Activated CD4-positive, alpha-beta memory T cell treated with anti-CD3 and anti-CD28 coated beads, Interleukin-2, amount 10 ng/mL, durations not matched to agents 7 days and 5 days (primary cell): ENCODE measurements at regions not wholly inside any gene's neighbourhood (a gene's known extent, or its start where the extent isn't known, plus 50 kb on each side); places are given as distances from the start of the nearest gene placed in this dataset.
"Not testable (repeated sequence)": the region's sequence is repeated elsewhere in the genome, so short reads cannot be mapped to it uniquely, and the experiment has no call there.

Experiments used
- CTCF ChIA-PET: fragments of 350-600 bp; sonication (Branson Sonifier 250); formaldehyde crosslinking; loops from one replicate; lab custom pipeline; 2021; ENCODE audit warnings: antibody characterized with exemption, inconsistent platforms; lab: Charles Lee
- POLR2A ChIA-PET: fragments of 350-600 bp; sonication (Branson Sonifier 250); formaldehyde crosslinking; loops from one replicate; lab custom pipeline; 2021; ENCODE audit warnings: antibody characterized with exemption; lab: Charles Lee
- DNase-seq: peaks from one replicate; pipeline ENCODE4 v3.0.0-alpha.2; 2020
- H3K27ac Mint-ChIP-seq: one replicate; pipeline ENCODE4 v1.8.0; 2021; ENCODE audit warnings: mild to moderate bottlenecking, mixed read lengths
- H3K27me3 Mint-ChIP-seq: one replicate; pipeline ENCODE4 v1.8.0; 2021; ENCODE audit warnings: mixed read lengths
- H3K36me3 Mint-ChIP-seq: one replicate; pipeline ENCODE4 v1.8.0; 2021; ENCODE audit warnings: low read depth, mixed read lengths
- H3K4me1 Mint-ChIP-seq: one replicate; pipeline ENCODE4 v1.8.0; 2021; ENCODE audit warnings: mixed read lengths
- H3K4me3 Mint-ChIP-seq: one replicate; pipeline ENCODE4 v1.8.0; 2021; ENCODE audit warnings: mild to moderate bottlenecking, mixed read lengths
- H3K9me3 Mint-ChIP-seq: one replicate; pipeline ENCODE4 v1.8.0; 2021; ENCODE audit warnings: mixed read lengths

DNA sequence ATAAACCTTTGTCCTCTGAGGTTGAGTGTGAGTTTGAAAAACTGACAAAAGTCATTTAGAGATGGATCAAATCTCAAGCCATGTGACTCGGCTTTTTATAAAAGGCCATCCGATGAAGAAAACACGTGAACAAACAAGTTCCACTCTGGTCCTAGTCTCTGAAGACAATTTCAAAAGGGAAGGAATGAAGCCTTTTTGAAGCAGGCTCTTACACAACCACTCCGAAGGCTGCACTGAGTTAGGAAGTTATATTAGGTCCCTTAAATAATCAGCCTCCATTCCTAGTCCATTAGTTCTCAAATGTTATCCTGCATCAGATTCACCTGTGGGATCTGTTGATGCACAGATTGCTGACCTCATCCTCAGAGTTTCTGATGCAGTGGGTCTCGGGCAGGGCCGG is 166.6 kb upstream of the HMHB1 start:
- Mint-ChIP-seq H3K4me3 (no peak overlapping the region), H3K4me1 (no peaks in the 10 kb centered on the region), H3K9me3 (no peaks in the 10 kb centered on the region), H3K36me3 (no peaks in the 10 kb centered on the region), H3K27me3 (no peaks in the 10 kb centered on the region), H3K27ac (no peak overlapping the region)
- no peak for DNase-seq
- ChIA-PET CTCF (no interaction called here), POLR2A (no interaction called here)

DNA sequence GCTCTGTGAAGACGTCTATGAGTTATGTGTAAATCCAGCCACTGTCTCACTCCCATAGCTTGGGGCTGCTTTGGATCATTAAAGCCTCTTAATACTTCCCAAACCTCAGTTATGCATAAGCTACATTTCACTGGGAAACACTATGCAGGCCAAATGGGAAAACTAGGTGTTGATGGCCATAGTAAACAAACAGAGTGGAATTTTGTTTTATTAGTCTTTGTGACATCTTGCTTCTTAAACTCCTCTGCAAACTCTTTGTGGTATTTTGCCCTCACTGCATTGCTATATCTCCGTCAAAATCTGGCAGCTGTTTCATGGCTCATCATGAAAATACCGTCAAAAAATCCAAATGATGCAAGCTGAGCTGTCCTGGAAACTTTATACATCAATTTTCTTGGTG is 167.2 kb upstream of the HMHB1 start:
- no peaks in the 10 kb centered on the region for H3K4me1 Mint-ChIP-seq
- H3K36me3 Mint-ChIP-seq, result no peaks in the 10 kb centered on the region
- POLR2A ChIA-PET, result no interaction called here

DNA sequence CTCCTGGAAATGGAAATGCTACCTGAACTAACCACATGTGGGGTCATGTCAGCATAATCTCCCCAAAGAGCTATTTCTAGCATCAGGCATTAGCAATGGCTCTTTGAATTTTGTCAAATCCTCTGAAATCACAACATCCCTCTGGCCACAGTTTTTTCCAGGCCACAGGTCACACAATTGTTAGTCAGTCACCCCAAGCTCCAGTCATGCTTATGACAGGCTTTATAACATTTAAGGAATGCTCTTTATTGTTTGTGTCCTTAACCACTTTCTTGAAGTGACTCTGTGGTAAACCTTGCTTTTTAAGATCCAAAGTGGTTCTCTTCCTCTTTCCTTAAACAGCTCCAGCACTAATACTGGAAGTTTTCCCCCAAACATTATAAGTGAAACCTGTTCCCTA is 169.2 kb upstream of the HMHB1 start:
- DNase-seq, result no peak
- ChIA-PET POLR2A (no interaction called here), CTCF (interaction anchor here (1.1 kb wide), 1 partner anchor 182 kb away, joined by 3 read pairs; no protein-coding TSS in a partner anchor)
- Mint-ChIP-seq H3K4me3 (no peak overlapping the region), H3K36me3 (no peaks in the 10 kb centered on the region), H3K4me1 (no peaks in the 10 kb centered on the region), H3K9me3 (no peaks in the 10 kb centered on the region), H3K27ac (no peak overlapping the region), H3K27me3 (no peaks in the 10 kb centered on the region)

More for the DNA sequence above, 167.2 kb upstream of the HMHB1 start:
- Mint-ChIP-seq H3K9me3 (no peaks in the 10 kb centered on the region), H3K27ac (no peak overlapping the region), H3K4me3 (no peak overlapping the region), H3K27me3 (no peaks in the 10 kb centered on the region)
- CTCF ChIA-PET, result no interaction called here
- DNase-seq, result no peak

DNA sequence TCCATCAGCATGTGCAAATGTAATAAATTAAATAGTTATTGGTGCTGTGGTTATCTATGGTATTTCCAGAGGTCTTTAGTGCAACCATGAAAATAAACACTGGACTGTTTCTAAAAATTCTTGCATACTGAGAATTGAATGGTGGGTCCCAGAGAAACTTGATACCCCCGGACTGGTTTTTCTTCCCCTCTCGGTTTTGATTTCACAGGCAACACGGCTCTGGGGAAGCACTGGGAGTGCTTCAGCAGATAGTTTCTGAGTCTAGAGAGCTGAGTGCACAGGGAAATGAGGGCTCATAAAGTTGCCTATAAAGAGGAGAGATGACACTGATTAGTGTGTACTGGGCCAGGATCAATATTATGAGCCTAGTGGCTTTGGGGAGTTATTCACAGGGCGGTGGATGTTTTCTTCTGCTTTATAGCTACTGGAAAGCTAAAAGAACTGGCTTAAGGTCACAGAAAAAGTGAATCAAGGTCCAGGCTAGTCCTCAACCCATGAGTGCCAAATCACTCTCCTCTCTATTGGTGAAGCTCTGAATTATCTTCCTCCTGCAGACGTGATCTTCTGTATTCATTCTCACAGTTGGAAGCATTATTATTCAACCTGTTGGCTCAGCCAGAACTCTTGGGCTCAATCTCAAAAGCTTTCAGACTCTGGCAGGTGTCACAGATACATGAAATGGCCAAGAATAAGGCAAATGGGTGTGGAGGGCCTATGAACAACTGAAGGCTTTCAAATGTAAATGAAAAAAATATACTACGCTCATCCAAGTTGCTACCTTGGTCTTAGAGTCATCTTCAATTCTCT is 170.2 kb upstream of the HMHB1 start:
- no peaks in the 10 kb centered on the region for H3K9me3 Mint-ChIP-seq
- no peak for DNase-seq
- H3K27me3 Mint-ChIP-seq, result peaks cover 2% of the 10 kb centered on the region
- CTCF ChIA-PET, result interaction anchor here (1.1 kb wide), 1 partner anchor 183 kb away, joined by 3 read pairs; no protein-coding TSS in a partner anchor
- H3K36me3 Mint-ChIP-seq, result no peaks in the 10 kb centered on the region
- H3K4me3 Mint-ChIP-seq, result no peak overlapping the region
- no peaks in the 10 kb centered on the region for H3K4me1 Mint-ChIP-seq
- POLR2A ChIA-PET, result no interaction called here
- H3K27ac Mint-ChIP-seq, result no peak overlapping the region

DNA sequence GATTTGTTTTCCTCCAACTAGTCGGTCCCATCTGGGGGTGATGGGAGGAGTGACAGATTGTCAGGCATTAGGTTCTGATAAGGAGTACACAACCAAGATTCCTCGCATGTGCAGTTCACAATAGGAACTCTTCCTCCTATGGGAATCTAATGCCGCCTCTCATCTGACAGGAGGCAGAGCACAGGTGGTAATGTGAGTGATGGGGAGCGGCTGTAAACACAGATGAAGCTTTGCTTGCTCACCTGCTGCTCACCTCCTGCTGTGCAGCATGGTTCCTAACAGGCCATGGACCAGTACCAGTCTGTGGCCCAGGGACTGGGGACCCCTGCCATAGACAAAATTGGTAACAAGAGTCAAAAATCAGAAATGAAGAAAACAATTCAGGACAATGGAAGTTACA is 173.3 kb upstream of the HMHB1 start:
- Mint-ChIP-seq H3K27ac (no peak overlapping the region), H3K4me1 (no peaks in the 10 kb centered on the region), H3K9me3 (no peaks in the 10 kb centered on the region), H3K36me3 (no peaks in the 10 kb centered on the region), H3K27me3 (peaks cover 2% of the 10 kb centered on the region), H3K4me3 (no peak overlapping the region)
- CTCF ChIA-PET, result no interaction called here
- DNase-seq, result no peak
- POLR2A ChIA-PET, result interaction anchor here (0.7 kb wide), 1 partner anchor 257 kb away, joined by 3 read pairs; no protein-coding TSS in a partner anchor

DNA sequence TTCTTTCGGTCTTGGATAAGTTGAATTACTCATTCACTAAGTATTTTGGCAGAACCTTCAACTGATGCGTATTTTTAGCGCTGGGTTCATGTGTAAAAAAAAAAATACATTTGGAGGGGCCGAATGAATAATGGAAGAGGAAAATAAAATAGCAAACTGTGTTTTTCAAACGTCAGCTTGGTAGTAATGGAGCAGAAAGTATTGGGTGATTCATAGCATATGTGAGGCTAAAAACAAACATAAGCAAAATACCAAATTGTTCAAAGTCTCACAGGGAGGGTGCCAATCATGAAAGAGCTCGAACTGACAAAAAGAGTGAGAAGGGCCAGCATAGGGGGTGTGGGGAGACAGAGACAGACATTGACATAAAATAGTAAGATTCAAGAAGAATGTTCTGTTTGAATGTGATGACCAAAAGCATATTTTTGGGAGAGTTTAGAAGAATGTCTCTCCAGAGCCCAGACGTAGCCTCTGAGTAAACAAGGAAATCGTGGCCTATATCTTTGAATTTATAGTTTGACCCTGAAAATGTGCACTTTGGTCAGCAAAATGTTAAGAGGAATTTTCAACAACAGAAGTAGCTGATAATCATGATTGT is 174.9 kb upstream of the HMHB1 start:
- no peak for DNase-seq
- CTCF ChIA-PET, result no interaction called here
- no peaks in the 10 kb centered on the region for H3K4me1 Mint-ChIP-seq
- no peaks in the 10 kb centered on the region for H3K36me3 Mint-ChIP-seq
- no peak overlapping the region for H3K27ac Mint-ChIP-seq
- POLR2A ChIA-PET, result interaction anchor here (0.7 to 0.9 kb wide), 2 partner anchors 9 to 46 kb away, joined by 3 read pairs; no protein-coding TSS in a partner anchor
- no peak overlapping the region for H3K4me3 Mint-ChIP-seq
- peaks cover 2% of the 10 kb centered on the region for H3K27me3 Mint-ChIP-seq
- H3K9me3 Mint-ChIP-seq, result no peaks in the 10 kb centered on the region

DNA sequence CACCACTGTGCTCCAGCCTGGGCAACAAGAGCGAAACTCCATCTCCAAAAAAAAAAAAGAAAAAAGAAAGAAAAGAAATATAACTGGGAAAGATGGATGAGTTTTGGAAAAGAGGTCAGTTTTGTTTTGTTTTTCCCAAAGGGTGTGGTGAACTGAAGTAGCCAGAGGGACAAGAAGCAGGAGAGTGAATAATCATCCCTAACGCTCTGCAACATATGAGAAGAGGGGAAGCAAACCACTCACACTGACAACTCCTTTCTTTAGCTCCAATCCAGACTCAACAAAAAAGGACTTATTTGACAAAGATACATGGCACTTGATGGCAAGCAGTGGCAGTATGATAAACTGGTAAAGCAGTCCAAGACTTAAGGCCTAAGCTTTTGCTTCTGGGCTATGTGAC is 176.1 kb upstream of the HMHB1 start:
- H3K27me3 Mint-ChIP-seq, result peaks cover 2% of the 10 kb centered on the region
- H3K36me3 Mint-ChIP-seq, result no peaks in the 10 kb centered on the region
- H3K9me3 Mint-ChIP-seq, result no peaks in the 10 kb centered on the region
- CTCF ChIA-PET, result no interaction called here
- POLR2A ChIA-PET, result no interaction called here
- no peak overlapping the region for H3K27ac Mint-ChIP-seq
- no peak overlapping the region for H3K4me3 Mint-ChIP-seq
- H3K4me1 Mint-ChIP-seq, result no peaks in the 10 kb centered on the region
- DNase-seq, result no peak

DNA sequence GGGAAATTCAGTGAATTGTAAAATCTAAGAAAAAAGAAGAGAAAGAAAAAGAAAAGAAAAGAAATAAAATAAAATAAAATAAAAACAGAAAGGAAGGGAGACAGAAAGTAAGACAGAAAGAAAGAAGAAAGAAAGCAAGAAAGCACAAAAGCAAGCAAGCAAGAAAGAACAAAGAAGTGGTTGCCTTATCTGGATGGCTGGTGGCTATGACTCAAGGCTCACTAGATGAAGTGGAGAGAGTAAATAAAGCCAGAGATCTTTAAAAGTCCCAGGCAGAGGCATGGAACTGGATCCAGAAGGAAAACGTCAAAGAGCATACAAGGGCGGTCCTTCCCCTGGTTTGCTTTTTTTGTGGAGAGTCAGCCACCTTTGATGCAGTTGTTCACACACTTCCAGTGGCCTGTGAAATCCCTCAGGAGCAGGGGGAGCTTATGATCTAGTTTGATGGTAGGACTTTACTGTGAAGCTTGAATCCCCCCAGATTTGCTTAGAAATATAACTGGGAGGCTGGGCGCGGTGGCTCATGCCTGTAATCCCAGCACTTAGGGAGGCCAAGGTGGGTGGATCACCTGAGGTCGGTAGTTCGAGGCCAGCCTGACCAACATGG is 176.7 kb upstream of the HMHB1 start:
- Mint-ChIP-seq H3K27me3 (peaks cover 2% of the 10 kb centered on the region), H3K4me3 (no peak overlapping the region), H3K4me1 (peaks cover 3% of the 10 kb centered on the region), H3K36me3 (no peaks in the 10 kb centered on the region), H3K27ac (no peak overlapping the region), H3K9me3 (no peaks in the 10 kb centered on the region)
- no peak for DNase-seq
- ChIA-PET POLR2A (no interaction called here), CTCF (no interaction called here)

DNA sequence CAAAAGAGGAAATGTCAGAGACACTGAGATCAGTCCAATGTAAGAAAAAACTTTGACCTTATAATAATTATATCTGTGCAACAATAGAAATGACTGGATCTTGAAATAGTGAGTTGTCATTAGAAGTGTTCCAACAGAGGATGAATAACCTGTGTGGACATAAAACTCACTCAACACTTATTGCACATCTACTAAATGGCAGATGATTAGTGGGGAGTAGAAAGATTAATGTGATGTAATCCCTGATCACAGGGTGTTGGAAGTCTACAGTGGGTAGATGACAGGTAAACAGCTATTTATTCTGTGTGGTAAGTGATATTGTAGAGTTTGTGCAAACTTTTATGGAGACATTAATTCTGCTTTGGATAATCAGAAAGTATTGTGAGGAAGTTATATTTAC is 177.3 kb upstream of the HMHB1 start:
- no peak for DNase-seq
- peaks cover 6% of the 10 kb centered on the region for H3K4me1 Mint-ChIP-seq
- no peaks in the 10 kb centered on the region for H3K9me3 Mint-ChIP-seq
- ChIA-PET POLR2A (no interaction called here), CTCF (no interaction called here)
- no peak overlapping the region for H3K27ac Mint-ChIP-seq
- no peak overlapping the region for H3K4me3 Mint-ChIP-seq
- peaks cover 2% of the 10 kb centered on the region for H3K27me3 Mint-ChIP-seq
- H3K36me3 Mint-ChIP-seq, result no peaks in the 10 kb centered on the region

DNA sequence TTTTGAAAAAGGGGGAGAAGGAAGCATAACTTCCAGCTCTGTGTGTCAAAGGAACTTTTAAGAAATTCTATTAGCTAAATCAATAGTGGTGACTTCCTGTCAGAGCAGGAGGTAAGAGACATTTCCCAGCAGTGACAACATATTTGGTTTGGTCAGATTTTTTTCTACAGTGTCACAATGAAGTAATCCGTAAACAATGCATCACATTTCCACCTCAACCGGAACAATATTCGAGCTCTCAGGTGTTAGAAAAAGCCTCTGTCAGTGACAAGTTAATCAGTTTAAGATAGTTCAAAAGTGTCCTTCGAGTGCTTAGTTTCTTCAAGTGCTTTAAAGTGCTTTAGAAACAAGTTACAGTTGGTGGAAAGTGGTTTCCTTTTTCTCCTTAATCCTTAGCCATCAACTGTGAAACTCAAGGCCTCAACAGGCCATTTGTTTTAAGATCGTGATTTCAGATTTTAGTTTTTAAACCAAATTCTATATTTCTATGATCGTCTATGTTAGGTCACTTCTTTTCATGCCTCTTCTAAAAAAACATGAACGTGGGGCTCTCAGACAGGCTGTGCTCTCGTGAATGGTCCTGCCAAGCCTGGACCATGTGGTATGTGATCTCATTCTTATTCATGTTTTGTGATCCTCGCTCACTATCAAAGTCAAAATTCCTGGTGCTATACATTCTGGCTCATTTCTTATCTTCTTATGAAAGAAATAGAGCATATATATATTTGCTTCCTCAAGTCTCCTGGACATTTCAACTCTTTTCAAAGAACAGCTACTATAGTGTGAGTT is 181.9 kb upstream of the HMHB1 start:
- ChIA-PET CTCF (interaction anchor here (0.6 kb wide), 1 partner anchor 48 kb away, joined by 3 read pairs; no protein-coding TSS in a partner anchor), POLR2A (no interaction called here)
- Mint-ChIP-seq H3K4me1 (peaks cover 8% of the 10 kb centered on the region), H3K9me3 (peaks cover 7% of the 10 kb centered on the region), H3K36me3 (no peaks in the 10 kb centered on the region), H3K4me3 (no peak overlapping the region), H3K27ac (no peak overlapping the region), H3K27me3 (no peaks in the 10 kb centered on the region)
- DNase-seq, result no peak

DNA sequence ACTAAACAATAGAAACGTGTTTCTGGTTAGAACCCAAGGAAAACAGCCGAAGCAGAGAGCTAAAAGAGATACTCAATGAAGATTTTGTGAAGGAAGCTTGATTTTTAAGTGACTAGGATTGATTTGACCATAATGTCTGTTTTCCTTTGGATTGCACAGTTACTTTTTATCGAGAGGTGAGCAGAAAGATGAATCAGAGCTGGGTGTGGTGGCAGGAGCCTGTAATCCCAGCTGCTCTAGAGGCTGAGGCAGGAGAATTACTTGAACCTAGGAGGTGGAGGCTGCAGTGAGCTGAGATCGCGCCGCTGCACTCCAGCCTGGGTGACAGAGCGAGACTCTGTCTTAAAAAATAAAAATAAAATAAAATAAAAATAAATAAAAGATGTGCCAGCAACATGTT is 186.9 kb upstream of the HMHB1 start:
- H3K9me3 Mint-ChIP-seq, H3K4me1 Mint-ChIP-seq, H3K27me3 Mint-ChIP-seq, H3K36me3 Mint-ChIP-seq, H3K4me3 Mint-ChIP-seq, H3K27ac Mint-ChIP-seq, DNase-seq, CTCF ChIA-PET: not testable (repeated sequence)
- POLR2A ChIA-PET, result interaction anchor here (1.0 kb wide), 1 partner anchor 20 kb away, joined by 3 read pairs; no protein-coding TSS in a partner anchor

DNA sequence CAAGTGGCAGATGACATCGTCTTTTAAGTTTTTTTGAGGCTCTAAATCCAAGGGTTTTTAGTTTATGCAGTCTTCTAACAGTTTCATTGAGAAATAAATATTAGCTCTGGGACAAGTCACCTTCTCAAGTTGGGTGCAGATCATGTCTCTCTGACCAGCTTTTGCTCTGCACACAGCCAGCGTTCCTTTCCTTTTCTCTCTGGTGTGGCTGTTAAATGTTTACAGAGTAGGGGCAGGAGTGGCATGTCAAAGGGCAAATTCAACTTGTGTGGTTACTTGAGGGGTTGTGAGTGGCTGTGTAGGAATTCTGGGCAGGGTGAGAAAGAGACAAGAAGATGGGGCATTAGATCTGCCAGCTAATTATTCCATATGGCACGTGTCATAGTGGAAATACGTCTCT is 187.5 kb upstream of the HMHB1 start:
- no peaks in the 10 kb centered on the region for H3K36me3 Mint-ChIP-seq
- DNase-seq, result no peak
- no peaks in the 10 kb centered on the region for H3K4me1 Mint-ChIP-seq
- ChIA-PET CTCF (no interaction called here), POLR2A (interaction anchor here (1.0 kb wide), 1 partner anchor 20 kb away, joined by 3 read pairs; no protein-coding TSS in a partner anchor)
- H3K9me3 Mint-ChIP-seq, result peaks cover 10% of the 10 kb centered on the region
- no peak overlapping the region for H3K27ac Mint-ChIP-seq
- no peaks in the 10 kb centered on the region for H3K27me3 Mint-ChIP-seq
- no peak overlapping the region for H3K4me3 Mint-ChIP-seq

DNA sequence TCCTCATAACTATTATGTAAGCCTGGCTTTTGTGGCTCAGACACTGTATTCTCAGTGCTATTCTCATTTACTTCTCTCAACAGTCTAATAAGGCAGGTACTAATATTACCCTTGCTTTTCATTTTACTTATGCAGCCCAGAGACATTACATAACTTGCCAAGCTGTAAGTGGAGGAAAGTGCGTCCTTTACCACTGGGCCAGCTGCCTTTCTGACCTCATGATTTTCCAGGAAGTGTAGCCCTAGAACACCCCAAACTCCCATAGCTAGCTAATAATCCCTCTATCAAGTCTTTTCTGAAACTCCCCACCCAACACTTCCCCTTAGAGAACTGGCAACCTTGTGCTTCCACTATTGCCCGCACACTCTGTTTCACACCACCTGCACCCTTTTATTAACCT is 192.9 kb upstream of the HMHB1 start:
- Mint-ChIP-seq H3K36me3 (peaks cover 5% of the 10 kb centered on the region), H3K9me3 (peaks cover 11% of the 10 kb centered on the region), H3K4me1 (peaks cover 5% of the 10 kb centered on the region), H3K27ac (no peak overlapping the region), H3K4me3 (no peak overlapping the region), H3K27me3 (no peaks in the 10 kb centered on the region)
- DNase-seq, result no peak
- CTCF ChIA-PET, result no interaction called here
- POLR2A ChIA-PET, result interaction anchor here (1.9 kb wide), 1 partner anchor 14 kb away, joined by 4 read pairs; no protein-coding TSS in a partner anchor
